ENCODE measurements at regions not wholly inside any gene's neighbourhood (a gene's known extent, or its start where the extent isn't known, plus 50 kb on each side); places are given as distances from the start of the nearest gene placed in this dataset.
"Not testable (repeated sequence)": the region's sequence is repeated elsewhere in the genome, so short reads cannot be mapped to it uniquely, and the experiment has no call there.

DNA sequence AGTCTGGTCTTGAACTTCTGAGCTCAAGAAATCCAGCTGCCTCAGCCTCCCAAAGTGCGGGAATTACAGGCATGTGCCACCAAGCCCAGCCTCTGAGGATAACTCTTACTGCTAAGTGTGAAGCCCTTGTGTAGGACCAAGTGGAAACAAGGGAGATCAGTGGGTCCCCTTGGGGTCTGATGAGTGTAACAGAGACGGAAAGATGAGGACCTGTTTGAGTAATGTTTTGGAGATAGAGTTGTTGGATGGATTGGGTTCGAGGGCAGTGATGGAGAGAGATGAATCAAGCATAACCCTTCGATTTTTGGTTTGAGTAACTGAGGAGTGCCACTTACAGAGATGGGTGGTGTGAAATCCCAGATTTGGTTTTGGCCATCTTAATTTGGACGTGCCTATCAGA lies 378.7 kb downstream of the ANAPC1 start:
- TF ChIP-seq, protein P1, sequence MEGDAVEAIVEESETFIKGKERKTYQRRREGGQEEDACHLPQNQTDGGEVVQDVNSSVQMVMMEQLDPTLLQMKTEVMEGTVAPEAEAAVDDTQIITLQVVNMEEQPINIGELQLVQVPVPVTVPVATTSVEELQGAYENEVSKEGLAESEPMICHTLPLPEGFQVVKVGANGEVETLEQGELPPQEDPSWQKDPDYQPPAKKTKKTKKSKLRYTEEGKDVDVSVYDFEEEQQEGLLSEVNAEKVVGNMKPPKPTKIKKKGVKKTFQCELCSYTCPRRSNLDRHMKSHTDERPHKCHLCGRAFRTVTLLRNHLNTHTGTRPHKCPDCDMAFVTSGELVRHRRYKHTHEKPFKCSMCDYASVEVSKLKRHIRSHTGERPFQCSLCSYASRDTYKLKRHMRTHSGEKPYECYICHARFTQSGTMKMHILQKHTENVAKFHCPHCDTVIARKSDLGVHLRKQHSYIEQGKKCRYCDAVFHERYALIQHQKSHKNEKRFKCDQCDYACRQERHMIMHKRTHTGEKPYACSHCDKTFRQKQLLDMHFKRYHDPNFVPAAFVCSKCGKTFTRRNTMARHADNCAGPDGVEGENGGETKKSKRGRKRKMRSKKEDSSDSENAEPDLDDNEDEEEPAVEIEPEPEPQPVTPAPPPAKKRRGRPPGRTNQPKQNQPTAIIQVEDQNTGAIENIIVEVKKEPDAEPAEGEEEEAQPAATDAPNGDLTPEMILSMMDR (IDR thresholded peaks at IDR 0.05) = not testable (repeated sequence)
- not testable (repeated sequence) for TF ChIP-seq POLR2A (IDR thresholded peaks at IDR 0.05)

Measured in sigmoid colon (tissue), 3 donors.